NCI-H774 (cell line): ENCODE measurements at regions not wholly inside any gene's neighbourhood (a gene's known extent, or its start where the extent isn't known, plus 50 kb on each side); places are given as distances from the start of the nearest gene placed in this dataset.

Experiments used
- DNase-seq: peaks from one replicate; lab custom pipeline; 2025; lab: John Stamatoyannopoulos, UW

GRCh38 chrX:124524852-124525251 is 178.5 kb downstream of the SH2D1A start:
- DNase-seq = no peak

GRCh38 chrX:124529786-124530185 is 183.4 kb downstream of the SH2D1A start:
- DNase-seq = no peak

- no peak for DNase-seq
Observed at GRCh38 chrX:124530803-124531202, 184.4 kb downstream of the SH2D1A start.

GRCh38 chrX:124534536-124534935 is 188.2 kb downstream of the SH2D1A start:
- no peak for DNase-seq

- no peak for DNase-seq
Observed at GRCh38 chrX:124540474-124540873, 194.1 kb downstream of the SH2D1A start.

- DNase-seq = no peak
Observed at GRCh38 chrX:124548571-124548970, 202.2 kb downstream of the SH2D1A start.

- DNase-seq = no peak
Observed at GRCh38 chrX:124555036-124555595, 208.8 kb downstream of the SH2D1A start.

GRCh38 chrX:124557976-124558375 is 211.6 kb downstream of the SH2D1A start:
- no peak for DNase-seq

GRCh38 chrX:124573468-124573867 is 227.1 kb downstream of the SH2D1A start:
- DNase-seq = no peak

GRCh38 chrX:124592744-124593143 is 246.4 kb downstream of the SH2D1A start:
- DNase-seq = no peak

- no peak for DNase-seq
Observed at GRCh38 chrX:124594017-124594651, 247.8 kb downstream of the SH2D1A start.

- no peak for DNase-seq
Observed at GRCh38 chrX:124605511-124605910, 259.1 kb downstream of the SH2D1A start.

GRCh38 chrX:124606724-124607123 is 260.4 kb downstream of the SH2D1A start:
- DNase-seq = no peak

GRCh38 chrX:124619710-124620109 is 273.3 kb downstream of the SH2D1A start:
- DNase-seq = no peak

- no peak for DNase-seq
Observed at GRCh38 chrX:124634363-124634762, 288.0 kb downstream of the SH2D1A start.

GRCh38 chrX:124641737-124642491 is 295.6 kb downstream of the SH2D1A start:
- DNase-seq = no peak

GRCh38 chrX:124646403-124646802 is 300.0 kb downstream of the SH2D1A start:
- DNase-seq = no peak

- peak; percentile 49 for DNase-seq
Observed at GRCh38 chrX:124651031-124651430, 304.7 kb downstream of the SH2D1A start.

GRCh38 chrX:124665621-124666400 is 319.4 kb downstream of the SH2D1A start:
- no peak for DNase-seq

- DNase-seq = no peak
Observed at GRCh38 chrX:124679199-124679598, 332.8 kb downstream of the SH2D1A start.

- DNase-seq = no peak
Observed at GRCh38 chrX:124680287-124680686, 333.9 kb downstream of the SH2D1A start.

- DNase-seq = no peak
Observed at GRCh38 chrX:124690495-124690894, 344.1 kb downstream of the SH2D1A start.

GRCh38 chrX:124699876-124700275 is 353.5 kb downstream of the SH2D1A start:
- no peak for DNase-seq
